Effector memory CD8-positive, alpha-beta T cell (primary cell): ENCODE measurements at regions not wholly inside any gene's neighbourhood (a gene's known extent, or its start where the extent isn't known, plus 50 kb on each side); places are given as distances from the start of the nearest gene placed in this dataset.

ENCODE experiments used
- ATAC-seq: fragments of 150-1000 bp; cut with Tn5 transposase; replicated peaks from 2 replicates; pipeline ENCODE4 v1.10.0; 2021; ENCODE audit warnings: mild to moderate bottlenecking, moderate library complexity
- DNase-seq, 3 experiments: peaks; one replicate each; pipeline ENCODE4 v3.0.0; 2021
- H3K27ac Mint-ChIP-seq, 2 donors: one replicate each; pipeline ENCODE4 v1.8.0; 2022; ENCODE audit warnings: mild to moderate bottlenecking in 2 of 2, mixed read lengths in 2 of 2, moderate library complexity in 2 of 2
- H3K27me3 Mint-ChIP-seq, 2 donors: one replicate each; pipeline ENCODE4 v1.8.0; 2022; ENCODE audit warnings: mixed read lengths in 2 of 2
- H3K36me3 Mint-ChIP-seq: one replicate; pipeline ENCODE4 v1.8.0; 2022; ENCODE audit warnings: mild to moderate bottlenecking, moderate library complexity, mixed read lengths; ENCODE audit not compliant: insufficient read depth
- H3K4me1 Mint-ChIP-seq, 2 donors: one replicate each; pipeline ENCODE4 v1.8.0; 2022; ENCODE audit warnings: low read depth in 2 of 2, mixed read lengths in 2 of 2
- H3K4me3 Mint-ChIP-seq, 2 donors: one replicate each; pipeline ENCODE4 v1.8.0; 2022; ENCODE audit warnings: mild to moderate bottlenecking in 2 of 2, mixed read lengths in 2 of 2, moderate library complexity in 2 of 2
- H3K9me3 Mint-ChIP-seq, 2 donors: one replicate each; pipeline ENCODE4 v1.8.0; 2022; ENCODE audit warnings: mixed read lengths in 2 of 2

GRCh38 chr2:217113491-217113890 is 253.6 kb upstream of the TNP1 start:
- DNase-seq, result no peak
- H3K27ac Mint-ChIP-seq, result no peak overlapping the region
- no peak for ATAC-seq
- H3K4me1 Mint-ChIP-seq, result no peaks in the 10 kb centered on the region
- H3K9me3 Mint-ChIP-seq, result no peaks in the 10 kb centered on the region
- no peak overlapping the region for H3K4me3 Mint-ChIP-seq
- peaks cover 0 to 11% of the 10 kb centered on the region in 2 donors for H3K27me3 Mint-ChIP-seq
- no peaks in the 10 kb centered on the region for H3K36me3 Mint-ChIP-seq

GRCh38 chr2:217110550-217110949 is 250.7 kb upstream of the TNP1 start:
- no peaks in the 10 kb centered on the region for H3K36me3 Mint-ChIP-seq
- H3K4me1 Mint-ChIP-seq, result no peaks in the 10 kb centered on the region
- no peak for ATAC-seq
- no peak for DNase-seq
- peaks cover 0 to 1% of the 10 kb centered on the region in 2 donors for H3K27me3 Mint-ChIP-seq
- H3K27ac Mint-ChIP-seq, result no peak overlapping the region
- H3K9me3 Mint-ChIP-seq, result peaks cover 0 to 4% of the 10 kb centered on the region in 2 donors
- H3K4me3 Mint-ChIP-seq, result no peak overlapping the region

GRCh38 chr2:217108575-217109027 is 248.7 kb upstream of the TNP1 start:
- Mint-ChIP-seq H3K4me3 (no peak overlapping the region), H3K36me3 (no peaks in the 10 kb centered on the region), H3K27ac (no peak overlapping the region), H3K9me3 (peaks cover 0 to 4% of the 10 kb centered on the region in 2 donors), H3K27me3 (no peaks in the 10 kb centered on the region), H3K4me1 (no peaks in the 10 kb centered on the region)
- no peak for DNase-seq
- no peak for ATAC-seq

GRCh38 chr2:217108086-217108485 is 248.2 kb upstream of the TNP1 start:
- H3K4me3 Mint-ChIP-seq, result no peak overlapping the region
- no peaks in the 10 kb centered on the region for H3K4me1 Mint-ChIP-seq
- DNase-seq, result no peak
- no peaks in the 10 kb centered on the region for H3K36me3 Mint-ChIP-seq
- H3K27me3 Mint-ChIP-seq, result no peaks in the 10 kb centered on the region
- H3K9me3 Mint-ChIP-seq, result peaks cover 0 to 4% of the 10 kb centered on the region in 2 donors
- no peak overlapping the region for H3K27ac Mint-ChIP-seq
- no peak for ATAC-seq

- Mint-ChIP-seq H3K4me3 (no peak overlapping the region), H3K27ac (no peak overlapping the region), H3K4me1 (no peaks in the 10 kb centered on the region), H3K27me3 (no peaks in the 10 kb centered on the region), H3K36me3 (no peaks in the 10 kb centered on the region), H3K9me3 (peaks cover 0 to 4% of the 10 kb centered on the region in 2 donors)
- no peak for DNase-seq
- ATAC-seq, result no peak
Measured at GRCh38 chr2:217107480-217107879, 247.6 kb upstream of the TNP1 start.

- DNase-seq (no peak), ATAC-seq (no peak)
- Mint-ChIP-seq H3K27me3 (no peaks in the 10 kb centered on the region), H3K4me1 (no peaks in the 10 kb centered on the region), H3K27ac (no peak overlapping the region), H3K9me3 (peaks cover 0 to 4% of the 10 kb centered on the region in 2 donors), H3K36me3 (no peaks in the 10 kb centered on the region), H3K4me3 (no peak overlapping the region)
Measured at GRCh38 chr2:217106650-217107014, 246.8 kb upstream of the TNP1 start.

GRCh38 chr2:217105733-217106649 is 246.1 kb upstream of the TNP1 start:
- no peak for DNase-seq
- peaks cover 0 to 4% of the 10 kb centered on the region in 2 donors for H3K9me3 Mint-ChIP-seq
- ATAC-seq, result no peak
- H3K27ac Mint-ChIP-seq, result no peak overlapping the region
- no peaks in the 10 kb centered on the region for H3K4me1 Mint-ChIP-seq
- no peaks in the 10 kb centered on the region for H3K27me3 Mint-ChIP-seq
- H3K36me3 Mint-ChIP-seq, result no peaks in the 10 kb centered on the region
- no peak overlapping the region for H3K4me3 Mint-ChIP-seq

GRCh38 chr2:217103752-217104545 is 244.1 kb upstream of the TNP1 start:
- Mint-ChIP-seq H3K4me1 (no peaks in the 10 kb centered on the region), H3K27ac (no peak overlapping the region), H3K36me3 (no peaks in the 10 kb centered on the region), H3K9me3 (peaks cover 0 to 4% of the 10 kb centered on the region in 2 donors), H3K27me3 (no peaks in the 10 kb centered on the region), H3K4me3 (no peak overlapping the region)
- DNase-seq (no peak), ATAC-seq (no peak)

GRCh38 chr2:217102956-217103355 is 243.1 kb upstream of the TNP1 start:
- Mint-ChIP-seq H3K27ac (no peak overlapping the region), H3K27me3 (no peaks in the 10 kb centered on the region), H3K9me3 (peaks cover 0 to 4% of the 10 kb centered on the region in 2 donors), H3K4me1 (no peaks in the 10 kb centered on the region), H3K36me3 (no peaks in the 10 kb centered on the region), H3K4me3 (no peak overlapping the region)
- ATAC-seq (no peak), DNase-seq (no peak)

- Mint-ChIP-seq H3K36me3 (no peaks in the 10 kb centered on the region), H3K27ac (no peak overlapping the region), H3K4me1 (no peaks in the 10 kb centered on the region), H3K9me3 (peaks cover 0 to 4% of the 10 kb centered on the region in 2 donors), H3K27me3 (no peaks in the 10 kb centered on the region), H3K4me3 (no peak overlapping the region)
- DNase-seq, result no peak
- ATAC-seq, result no peak
Measured at GRCh38 chr2:217101972-217102371, 242.1 kb upstream of the TNP1 start.

GRCh38 chr2:217099561-217099960 is 239.7 kb upstream of the TNP1 start:
- Mint-ChIP-seq H3K4me3 (no peak overlapping the region), H3K9me3 (no peaks in the 10 kb centered on the region), H3K4me1 (no peaks in the 10 kb centered on the region), H3K27me3 (no peaks in the 10 kb centered on the region), H3K36me3 (no peaks in the 10 kb centered on the region), H3K27ac (no peak overlapping the region)
- no peak for DNase-seq
- ATAC-seq, result no peak

- no peak overlapping the region for H3K4me3 Mint-ChIP-seq
Measured at GRCh38 chr2:217098435-217098834, 238.6 kb upstream of the TNP1 start.

GRCh38 chr2:217097346-217097745 is 237.5 kb upstream of the TNP1 start:
- Mint-ChIP-seq H3K27ac (no peak overlapping the region), H3K4me3 (no peak overlapping the region), H3K27me3 (no peaks in the 10 kb centered on the region), H3K4me1 (no peaks in the 10 kb centered on the region), H3K9me3 (no peaks in the 10 kb centered on the region), H3K36me3 (no peaks in the 10 kb centered on the region)
- no peak for DNase-seq
- ATAC-seq, result no peak

More at GRCh38 chr2:217098435-217098834, 238.6 kb upstream of the TNP1 start:
- DNase-seq (no peak), ATAC-seq (no peak)
- Mint-ChIP-seq H3K36me3 (no peaks in the 10 kb centered on the region), H3K27me3 (no peaks in the 10 kb centered on the region), H3K27ac (no peak overlapping the region), H3K4me1 (no peaks in the 10 kb centered on the region), H3K9me3 (no peaks in the 10 kb centered on the region)
